NCI-H2227 (cell line): ENCODE measurements at regions not wholly inside any gene's neighbourhood (a gene's known extent, or its start where the extent isn't known, plus 50 kb on each side); places are given as distances from the start of the nearest gene placed in this dataset.
"Not testable (repeated sequence)": the region's sequence is repeated elsewhere in the genome, so short reads cannot be mapped to it uniquely, and the experiment has no call there.

Experiments
- DNase-seq: peaks from one replicate; lab custom pipeline; 2025; ENCODE audit not compliant: unreplicated experiment; lab: John Stamatoyannopoulos, UW

- DNase-seq, result no peak
Observed at GRCh38 chr11:11220786-11221185, 132.3 kb downstream of the CSNK2A3 start.

- DNase-seq, result no peak
Observed at GRCh38 chr11:11218629-11218986, 134.4 kb downstream of the CSNK2A3 start.

- DNase-seq, result no peak
Observed at GRCh38 chr11:11217929-11218628, 135.0 kb downstream of the CSNK2A3 start.

GRCh38 chr11:11217289-11217928 is 135.6 kb downstream of the CSNK2A3 start:
- DNase-seq, result no peak

GRCh38 chr11:11215944-11216343 is 137.1 kb downstream of the CSNK2A3 start:
- DNase-seq, result no peak

- no peak for DNase-seq
Observed at GRCh38 chr11:11215058-11215815, 137.8 kb downstream of the CSNK2A3 start.

- DNase-seq, result no peak
Observed at GRCh38 chr11:11213117-11213516, 139.9 kb downstream of the CSNK2A3 start.

- no peak for DNase-seq
Observed at GRCh38 chr11:11211888-11212287, 141.2 kb downstream of the CSNK2A3 start.

GRCh38 chr11:11211186-11211585 is 141.9 kb downstream of the CSNK2A3 start:
- DNase-seq, result no peak

- DNase-seq, result no peak
Observed at GRCh38 chr11:11210446-11210845, 142.6 kb downstream of the CSNK2A3 start.

GRCh38 chr11:11209967-11210366 is 143.1 kb downstream of the CSNK2A3 start:
- DNase-seq, result no peak

- no peak for DNase-seq
Observed at GRCh38 chr11:11208994-11209393, 144.1 kb downstream of the CSNK2A3 start.

GRCh38 chr11:11207428-11207827 is 145.6 kb downstream of the CSNK2A3 start:
- no peak for DNase-seq

- no peak for DNase-seq
Observed at GRCh38 chr11:11206484-11206883, 146.6 kb downstream of the CSNK2A3 start.

GRCh38 chr11:11202885-11203284 is 150.2 kb downstream of the CSNK2A3 start:
- DNase-seq, result no peak

- not testable (repeated sequence) for DNase-seq
Observed at GRCh38 chr11:11201302-11201701, 151.7 kb downstream of the CSNK2A3 start.

- DNase-seq, result no peak
Observed at GRCh38 chr11:11192541-11192940, 160.5 kb downstream of the CSNK2A3 start.

GRCh38 chr11:11189506-11189905 is 163.5 kb downstream of the CSNK2A3 start:
- no peak for DNase-seq

GRCh38 chr11:11186249-11186648 is 166.8 kb downstream of the CSNK2A3 start:
- no peak for DNase-seq

- DNase-seq, result no peak
Observed at GRCh38 chr11:11182261-11182660, 170.8 kb downstream of the CSNK2A3 start.

GRCh38 chr11:11178671-11179638 is 174.1 kb downstream of the CSNK2A3 start:
- DNase-seq, result peak; percentile 22
